Prostate gland (tissue), 2 donors: ENCODE measurements at regions not wholly inside any gene's neighbourhood (a gene's known extent, or its start where the extent isn't known, plus 50 kb on each side); places are given as distances from the start of the nearest gene placed in this dataset.

Experiments
- CTCF ChIP-seq, 4 experiments: fragments of 200-600 bp in 2 of 4; fragments of 450-650 bp in 2 of 4; sonication (generic) in 2 of 4; IDR thresholded peaks; 1 replicate in 3 of 4; 2 replicates in 1 of 4; pipeline ENCODE4 v1.5.1; 2016 to 2019; ENCODE audit warnings: antibody characterized with exemption in 4 of 4, mild to moderate bottlenecking in 2 of 4, moderate library complexity in 2 of 4
- POLR2AphosphoS5 ChIP-seq: sonication (generic); formaldehyde crosslinking; IDR thresholded peaks from one replicate; pipeline ENCODE4 v1.6.1; 2017; ENCODE audit warnings: antibody characterized with exemption

- TF ChIP-seq CTCF (IDR thresholded peaks at IDR 0.05) (no peak), POLR2AphosphoS5 (no peak)
Observed at GRCh38 chr6:126537061-126537816, 197.3 kb downstream of the CENPW start.
